ENCODE measurements at regions not wholly inside any gene's neighbourhood (a gene's known extent, or its start where the extent isn't known, plus 50 kb on each side); places are given as distances from the start of the nearest gene placed in this dataset.
"Not testable (repeated sequence)": the region's sequence is repeated elsewhere in the genome, so short reads cannot be mapped to it uniquely, and the experiment has no call there.

DNA sequence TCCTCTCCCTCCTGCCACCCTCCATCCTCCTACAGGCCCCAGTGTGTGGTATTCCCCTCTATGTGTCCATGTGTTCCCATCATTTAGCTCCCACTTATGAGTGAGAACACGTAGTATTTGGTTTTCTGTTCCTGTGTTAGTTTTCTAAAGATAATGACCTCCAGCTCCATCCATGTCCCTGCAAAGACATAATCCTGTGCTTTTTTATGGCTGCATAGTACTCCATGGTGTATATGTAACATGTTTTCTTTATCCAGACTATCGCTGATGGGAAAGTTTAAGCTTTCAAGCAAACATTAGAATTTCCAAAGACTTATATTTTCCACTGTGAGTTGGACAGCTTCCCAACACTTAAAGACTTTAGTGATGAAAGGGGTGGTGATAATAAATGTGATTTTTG lies 105.9 kb upstream of the PIAS1 start:
- H3K4me3 ChIP-seq (ENCODE audit: low read depth, low read length), result no peak overlapping the region
- no peaks in the 10 kb centered on the region for H3K27me3 ChIP-seq (ENCODE audit: control insufficient read depth, insufficient read depth, low read length)
- no peaks in the 10 kb centered on the region for H3K36me3 ChIP-seq (ENCODE audit: control insufficient read depth, insufficient read depth, low read length)
- TF ChIP-seq, protein P1, sequence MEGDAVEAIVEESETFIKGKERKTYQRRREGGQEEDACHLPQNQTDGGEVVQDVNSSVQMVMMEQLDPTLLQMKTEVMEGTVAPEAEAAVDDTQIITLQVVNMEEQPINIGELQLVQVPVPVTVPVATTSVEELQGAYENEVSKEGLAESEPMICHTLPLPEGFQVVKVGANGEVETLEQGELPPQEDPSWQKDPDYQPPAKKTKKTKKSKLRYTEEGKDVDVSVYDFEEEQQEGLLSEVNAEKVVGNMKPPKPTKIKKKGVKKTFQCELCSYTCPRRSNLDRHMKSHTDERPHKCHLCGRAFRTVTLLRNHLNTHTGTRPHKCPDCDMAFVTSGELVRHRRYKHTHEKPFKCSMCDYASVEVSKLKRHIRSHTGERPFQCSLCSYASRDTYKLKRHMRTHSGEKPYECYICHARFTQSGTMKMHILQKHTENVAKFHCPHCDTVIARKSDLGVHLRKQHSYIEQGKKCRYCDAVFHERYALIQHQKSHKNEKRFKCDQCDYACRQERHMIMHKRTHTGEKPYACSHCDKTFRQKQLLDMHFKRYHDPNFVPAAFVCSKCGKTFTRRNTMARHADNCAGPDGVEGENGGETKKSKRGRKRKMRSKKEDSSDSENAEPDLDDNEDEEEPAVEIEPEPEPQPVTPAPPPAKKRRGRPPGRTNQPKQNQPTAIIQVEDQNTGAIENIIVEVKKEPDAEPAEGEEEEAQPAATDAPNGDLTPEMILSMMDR (IDR thresholded peaks at IDR 0.05; ENCODE audit: insufficient read depth, low read length, severe bottlenecking), result no peak
- FAIRE-seq (no peak), DNase-seq (ENCODE audit: low read depth) (no peak)

DNA sequence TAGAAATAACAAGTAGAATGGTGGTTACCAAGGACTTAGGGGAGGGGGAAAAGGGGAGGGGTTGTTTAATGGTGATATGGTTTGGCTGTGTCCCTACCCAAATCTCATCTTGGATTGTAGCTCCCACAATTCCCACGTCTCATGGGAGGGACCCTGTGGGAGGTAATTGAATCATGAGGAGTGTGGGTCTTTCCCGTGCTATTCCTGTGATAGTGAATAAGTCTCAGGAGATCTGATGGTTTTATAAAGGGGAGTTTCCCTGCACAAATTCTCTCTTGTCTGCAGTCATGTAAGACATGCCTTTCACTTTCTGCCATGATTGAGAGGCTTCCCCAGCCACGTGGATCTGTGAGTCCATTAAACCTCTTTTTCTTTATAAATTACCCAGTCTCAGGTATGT lies 102.9 kb upstream of the PIAS1 start:
- H3K4me3 ChIP-seq (ENCODE audit: low read depth, low read length); FAIRE-seq; DNase-seq (ENCODE audit: low read depth); H3K27me3 ChIP-seq (ENCODE audit: control insufficient read depth, insufficient read depth, low read length); H3K36me3 ChIP-seq (ENCODE audit: control insufficient read depth, insufficient read depth, low read length): not testable (repeated sequence)

- Histone ChIP-seq H3K36me3 (ENCODE audit: control insufficient read depth, insufficient read depth, low read length) (no peaks in the 10 kb centered on the region), H3K4me3 (ENCODE audit: low read depth, low read length) (no peak overlapping the region), H3K27me3 (ENCODE audit: control insufficient read depth, insufficient read depth, low read length) (no peaks in the 10 kb centered on the region)
- DNase-seq (ENCODE audit: low read depth) (no peak), FAIRE-seq (no peak)
- TF ChIP-seq, protein P1 (IDR thresholded peaks at IDR 0.05; ENCODE audit: insufficient read depth, low read length, severe bottlenecking), result no peak
These were observed 100.8 kb upstream of the PIAS1 start for GRCh38 chr15:67953299-67953698.

- TF ChIP-seq, protein P1 (IDR thresholded peaks at IDR 0.05; ENCODE audit: insufficient read depth, low read length, severe bottlenecking), result no peak
- DNase-seq (ENCODE audit: low read depth), result no peak
- Histone ChIP-seq H3K27me3 (ENCODE audit: control insufficient read depth, insufficient read depth, low read length) (no peaks in the 10 kb centered on the region), H3K4me3 (ENCODE audit: low read depth, low read length) (no peak overlapping the region), H3K36me3 (ENCODE audit: control insufficient read depth, insufficient read depth, low read length) (no peaks in the 10 kb centered on the region)
- no peak for FAIRE-seq
These were observed 98.9 kb upstream of the PIAS1 start for GRCh38 chr15:67955252-67955651.

DNA sequence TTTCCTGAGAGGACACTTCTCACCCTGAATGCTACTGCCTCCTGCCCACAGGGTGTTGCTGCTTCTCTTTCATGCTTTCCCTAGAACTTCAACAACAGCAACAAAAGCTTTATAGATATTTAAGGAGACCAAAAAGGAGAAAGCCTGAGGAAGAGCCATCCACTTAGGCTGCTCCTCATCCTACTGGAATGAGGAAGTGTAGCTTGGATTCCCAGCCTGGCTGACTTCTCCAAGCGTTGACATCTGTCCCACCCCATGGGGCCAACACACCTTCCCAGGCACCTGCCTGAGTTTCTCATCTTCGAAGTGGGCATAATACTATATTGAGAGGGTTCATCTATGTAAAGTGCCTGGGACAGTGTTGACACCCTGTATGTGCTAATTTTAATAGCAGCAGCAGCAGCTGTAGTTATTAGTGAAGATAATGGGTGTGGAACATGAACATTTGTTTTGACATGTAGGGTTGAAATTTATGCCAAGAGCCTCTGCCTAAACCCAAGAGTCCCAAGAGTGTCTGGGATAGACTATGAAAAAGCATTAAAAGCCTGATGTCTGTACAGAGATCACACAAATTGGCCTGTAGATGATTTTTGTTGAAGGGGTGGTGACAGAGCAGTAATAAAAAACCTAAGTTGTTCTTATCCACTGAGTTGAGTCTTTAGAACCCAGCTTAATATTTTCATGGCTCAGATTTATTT lies 96.5 kb upstream of the PIAS1 start:
- DNase-seq (ENCODE audit: low read depth) (no peak), FAIRE-seq (no peak)
- TF ChIP-seq, protein P1 (IDR thresholded peaks at IDR 0.05; ENCODE audit: insufficient read depth, low read length, severe bottlenecking), result no peak
- H3K27me3 ChIP-seq (ENCODE audit: control insufficient read depth, insufficient read depth, low read length), result no peaks in the 10 kb centered on the region
- no peak overlapping the region for H3K4me3 ChIP-seq (ENCODE audit: low read depth, low read length)
- H3K36me3 ChIP-seq (ENCODE audit: control insufficient read depth, insufficient read depth, low read length), result no peaks in the 10 kb centered on the region

- no peaks in the 10 kb centered on the region for H3K27me3 ChIP-seq (ENCODE audit: control insufficient read depth, insufficient read depth, low read length)
- peak overlapping the region; percentile 24 for H3K4me3 ChIP-seq (ENCODE audit: low read depth, low read length)
- peak; percentile 30 for DNase-seq (ENCODE audit: low read depth)
- no peak for FAIRE-seq
- no peaks in the 10 kb centered on the region for H3K36me3 ChIP-seq (ENCODE audit: control insufficient read depth, insufficient read depth, low read length)
- TF ChIP-seq, protein P1 (IDR thresholded peaks at IDR 0.05; ENCODE audit: insufficient read depth, low read length, severe bottlenecking), result no peak
These were observed 86.2 kb upstream of the PIAS1 start for GRCh38 chr15:67967871-67968431.
